Spleen (tissue), 7 donors: ENCODE measurements at regions not wholly inside any gene's neighbourhood (a gene's known extent, or its start where the extent isn't known, plus 50 kb on each side); places are given as distances from the start of the nearest gene placed in this dataset.

ENCODE experiments used
- POLR2A ChIP-seq, 3 donors: fragments of 450-650 bp; IDR thresholded peaks; one replicate each; pipeline ENCODE4 v1.5.1; 2017; ENCODE audit warnings: antibody characterized with exemption in 3 of 3, mild to moderate bottlenecking in 1 of 3
- POLR2AphosphoS5 ChIP-seq, 3 donors: sonication (generic); formaldehyde crosslinking; IDR thresholded peaks; one replicate each; pipeline ENCODE4 v1.5.1; 2017; ENCODE audit warnings: antibody characterized with exemption in 3 of 3
- TF ChIP-seq, protein P1 (sequence below), 11 experiments: fragments of 200-600 bp in 7 of 11; fragments of 450-650 bp in 4 of 11; sonication (generic) in 4 of 11; IDR thresholded peaks in 8 of 11; conservative IDR thresholded peaks in 3 of 11; 1 replicate in 7 of 11; 2 replicates in 4 of 11; pipeline versions ENCODE4 v1.4.0 to v1.8.0; 2016 to 2021; ENCODE audit warnings: antibody characterized with exemption in 11 of 11, inconsistent platforms in 4 of 11, mild to moderate bottlenecking in 1 of 11
- donor health status: DM: no; HTN: no; CAD: no; lungs with moderate emphysema.
- donor health status: DM: no; HTN: no; CAD: no.
- donor health status: DM: no; HTN: no; CAD: no.

DNA sequence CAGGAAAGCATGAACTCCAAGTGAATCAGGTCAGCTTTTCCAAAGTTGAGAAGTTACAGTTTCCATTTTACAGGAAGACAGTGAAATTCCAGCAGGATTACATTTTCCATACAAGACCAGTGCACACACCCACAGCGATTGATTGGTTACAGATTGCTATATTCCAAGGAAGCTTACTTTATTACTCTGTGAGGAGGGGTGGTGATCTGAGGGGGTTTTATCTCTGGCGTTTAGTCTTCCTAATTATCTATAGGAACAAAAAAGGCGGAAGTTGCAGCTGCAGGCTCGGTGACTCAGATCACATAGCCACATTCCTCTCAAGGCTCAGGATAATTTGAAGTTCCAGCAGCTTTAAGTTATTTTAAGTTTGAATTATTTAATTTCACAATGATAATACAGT lies 450.4 kb upstream of the NMUR2 start:
- TF ChIP-seq, protein P1, sequence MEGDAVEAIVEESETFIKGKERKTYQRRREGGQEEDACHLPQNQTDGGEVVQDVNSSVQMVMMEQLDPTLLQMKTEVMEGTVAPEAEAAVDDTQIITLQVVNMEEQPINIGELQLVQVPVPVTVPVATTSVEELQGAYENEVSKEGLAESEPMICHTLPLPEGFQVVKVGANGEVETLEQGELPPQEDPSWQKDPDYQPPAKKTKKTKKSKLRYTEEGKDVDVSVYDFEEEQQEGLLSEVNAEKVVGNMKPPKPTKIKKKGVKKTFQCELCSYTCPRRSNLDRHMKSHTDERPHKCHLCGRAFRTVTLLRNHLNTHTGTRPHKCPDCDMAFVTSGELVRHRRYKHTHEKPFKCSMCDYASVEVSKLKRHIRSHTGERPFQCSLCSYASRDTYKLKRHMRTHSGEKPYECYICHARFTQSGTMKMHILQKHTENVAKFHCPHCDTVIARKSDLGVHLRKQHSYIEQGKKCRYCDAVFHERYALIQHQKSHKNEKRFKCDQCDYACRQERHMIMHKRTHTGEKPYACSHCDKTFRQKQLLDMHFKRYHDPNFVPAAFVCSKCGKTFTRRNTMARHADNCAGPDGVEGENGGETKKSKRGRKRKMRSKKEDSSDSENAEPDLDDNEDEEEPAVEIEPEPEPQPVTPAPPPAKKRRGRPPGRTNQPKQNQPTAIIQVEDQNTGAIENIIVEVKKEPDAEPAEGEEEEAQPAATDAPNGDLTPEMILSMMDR (IDR thresholded peaks at IDR 0.05 in 8 of 11, conservative IDR thresholded peaks at IDR 0.05 in 3 of 11): no peak
- no peak for TF ChIP-seq POLR2A (IDR thresholded peaks at IDR 0.05)
- TF ChIP-seq POLR2AphosphoS5 (IDR thresholded peaks at IDR 0.05): no peak
